Prostate gland (tissue), 2 donors: ENCODE measurements at regions not wholly inside any gene's neighbourhood (a gene's known extent, or its start where the extent isn't known, plus 50 kb on each side); places are given as distances from the start of the nearest gene placed in this dataset.

Experiments used
- POLR2A ChIP-seq: fragments of 450-650 bp; IDR thresholded peaks from one replicate; pipeline ENCODE4 v1.6.1; 2016; ENCODE audit warnings: antibody characterized with exemption, mild to moderate bottlenecking
- TF ChIP-seq, protein P1 (sequence below), 4 experiments: fragments of 200-600 bp in 2 of 4; fragments of 450-650 bp in 2 of 4; sonication (generic) in 2 of 4; IDR thresholded peaks; 1 replicate in 3 of 4; 2 replicates in 1 of 4; pipeline ENCODE4 v1.5.1; 2016 to 2019; ENCODE audit warnings: antibody characterized with exemption in 4 of 4, mild to moderate bottlenecking in 2 of 4, moderate library complexity in 2 of 4

DNA sequence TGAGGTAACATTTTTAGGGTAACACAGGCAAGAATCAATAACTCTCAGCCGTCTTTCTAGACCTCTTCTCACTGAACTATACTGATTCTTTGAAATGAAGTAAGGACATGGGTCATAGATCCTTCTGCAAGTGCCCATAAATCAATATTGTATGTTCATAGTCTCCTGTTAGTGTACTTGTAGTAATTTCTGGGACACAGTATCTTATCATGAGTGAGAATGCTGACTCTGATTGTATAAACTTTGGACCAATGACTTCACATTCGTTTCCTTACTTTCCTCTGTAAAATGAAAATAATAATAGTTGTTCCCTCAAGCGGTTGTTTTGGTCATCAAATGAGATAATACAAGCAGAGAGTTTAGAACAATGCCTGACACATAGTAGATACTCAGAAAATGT is 777.1 kb upstream of the GOLIM4 start:
- TF ChIP-seq, protein P1, sequence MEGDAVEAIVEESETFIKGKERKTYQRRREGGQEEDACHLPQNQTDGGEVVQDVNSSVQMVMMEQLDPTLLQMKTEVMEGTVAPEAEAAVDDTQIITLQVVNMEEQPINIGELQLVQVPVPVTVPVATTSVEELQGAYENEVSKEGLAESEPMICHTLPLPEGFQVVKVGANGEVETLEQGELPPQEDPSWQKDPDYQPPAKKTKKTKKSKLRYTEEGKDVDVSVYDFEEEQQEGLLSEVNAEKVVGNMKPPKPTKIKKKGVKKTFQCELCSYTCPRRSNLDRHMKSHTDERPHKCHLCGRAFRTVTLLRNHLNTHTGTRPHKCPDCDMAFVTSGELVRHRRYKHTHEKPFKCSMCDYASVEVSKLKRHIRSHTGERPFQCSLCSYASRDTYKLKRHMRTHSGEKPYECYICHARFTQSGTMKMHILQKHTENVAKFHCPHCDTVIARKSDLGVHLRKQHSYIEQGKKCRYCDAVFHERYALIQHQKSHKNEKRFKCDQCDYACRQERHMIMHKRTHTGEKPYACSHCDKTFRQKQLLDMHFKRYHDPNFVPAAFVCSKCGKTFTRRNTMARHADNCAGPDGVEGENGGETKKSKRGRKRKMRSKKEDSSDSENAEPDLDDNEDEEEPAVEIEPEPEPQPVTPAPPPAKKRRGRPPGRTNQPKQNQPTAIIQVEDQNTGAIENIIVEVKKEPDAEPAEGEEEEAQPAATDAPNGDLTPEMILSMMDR (IDR thresholded peaks at IDR 0.05), result no peak
- no peak for TF ChIP-seq POLR2A
